ENCODE measurements at regions not wholly inside any gene's neighbourhood (a gene's known extent, or its start where the extent isn't known, plus 50 kb on each side); places are given as distances from the start of the nearest gene placed in this dataset.

- intact Hi-C loops (cut with micrococcal nuclease; ENCODE audit: unreplicated experiment), result no loop called here
- H3K9me3 ChIP-seq (ENCODE audit: low read depth, low read length, poor library complexity, severe bottlenecking), result no peaks in the 10 kb centered on the region
- H3K36me3 ChIP-seq (ENCODE audit: insufficient read depth, low read length, poor library complexity, severe bottlenecking), result no peaks in the 10 kb centered on the region
- ChIA-PET POLR2A (ENCODE audit: low non-redundant PET) (no interaction called here), CTCF (no interaction called here)
- DNase-seq (ENCODE audit: low spot score), result no peak
- TF ChIP-seq CTCF (conservative IDR thresholded peaks at IDR 0.05; ENCODE audit: low read depth, low read length), result no peak
- TF ChIP-seq EZH2 (IDR thresholded peaks at IDR 0.05; ENCODE audit: borderline replicate concordance, low read depth, low read length, poor library complexity, severe bottlenecking), result no peak
- no peaks in the 10 kb centered on the region for H3K4me1 ChIP-seq (ENCODE audit: insufficient read depth, low read length, poor library complexity, severe bottlenecking)
- H3K27ac ChIP-seq (ENCODE audit: low read depth, low read length, poor library complexity, severe bottlenecking), result no peak overlapping the region
- H3K4me3 ChIP-seq (ENCODE audit: low read depth, low read length, poor library complexity, severe bottlenecking), result no peak overlapping the region
- no TSS peak for BruUV-seq (replicated peaks)
- no peaks in the 10 kb centered on the region for H3K27me3 ChIP-seq (replicated peaks; ENCODE audit: insufficient read depth, low read depth, low read length, poor library complexity)
Observed at GRCh38 chr5:14090755-14091154, 52.4 kb upstream of the TRIO start.

- intact Hi-C loops (cut with micrococcal nuclease; ENCODE audit: unreplicated experiment), result no loop called here
Observed at GRCh38 chr5:14090290-14090689, 52.9 kb upstream of the TRIO start.

GRCh38 chr5:14089198-14089597 lies 53.9 kb upstream of the TRIO start:
- intact Hi-C loops (cut with micrococcal nuclease; ENCODE audit: unreplicated experiment), result no loop called here
- BruUV-seq (replicated peaks), result no TSS peak
- H3K9me3 ChIP-seq (ENCODE audit: low read depth, low read length, poor library complexity, severe bottlenecking), result no peaks in the 10 kb centered on the region
- H3K36me3 ChIP-seq (ENCODE audit: insufficient read depth, low read length, poor library complexity, severe bottlenecking), result no peaks in the 10 kb centered on the region
- DNase-seq (ENCODE audit: low spot score), result no peak
- H3K27me3 ChIP-seq (replicated peaks; ENCODE audit: insufficient read depth, low read depth, low read length, poor library complexity), result peaks cover 5% of the 10 kb centered on the region
- ChIA-PET POLR2A (ENCODE audit: low non-redundant PET) (no interaction called here), CTCF (no interaction called here)
- no peaks in the 10 kb centered on the region for H3K4me1 ChIP-seq (ENCODE audit: insufficient read depth, low read length, poor library complexity, severe bottlenecking)
- no peak overlapping the region for H3K27ac ChIP-seq (ENCODE audit: low read depth, low read length, poor library complexity, severe bottlenecking)
- H3K4me3 ChIP-seq (ENCODE audit: low read depth, low read length, poor library complexity, severe bottlenecking), result no peak overlapping the region
- no peak for TF ChIP-seq CTCF (conservative IDR thresholded peaks at IDR 0.05; ENCODE audit: low read depth, low read length)
- no peak for TF ChIP-seq EZH2 (IDR thresholded peaks at IDR 0.05; ENCODE audit: borderline replicate concordance, low read depth, low read length, poor library complexity, severe bottlenecking)

More at GRCh38 chr5:14090290-14090689, 52.9 kb upstream of the TRIO start:
- POLR2A ChIA-PET (ENCODE audit: low non-redundant PET), result no interaction called here
- Histone ChIP-seq H3K36me3 (ENCODE audit: insufficient read depth, low read length, poor library complexity, severe bottlenecking) (no peaks in the 10 kb centered on the region), H3K27me3 (replicated peaks; ENCODE audit: insufficient read depth, low read depth, low read length, poor library complexity) (no peaks in the 10 kb centered on the region), H3K4me3 (ENCODE audit: low read depth, low read length, poor library complexity, severe bottlenecking) (no peak overlapping the region), H3K4me1 (ENCODE audit: insufficient read depth, low read length, poor library complexity, severe bottlenecking) (no peaks in the 10 kb centered on the region), H3K27ac (ENCODE audit: low read depth, low read length, poor library complexity, severe bottlenecking) (no peak overlapping the region), H3K9me3 (ENCODE audit: low read depth, low read length, poor library complexity, severe bottlenecking) (no peaks in the 10 kb centered on the region)
- BruUV-seq (replicated peaks), result no TSS peak
- no peak for DNase-seq (ENCODE audit: low spot score)
- CTCF ChIA-PET, result no interaction called here
- TF ChIP-seq EZH2 (IDR thresholded peaks at IDR 0.05; ENCODE audit: borderline replicate concordance, low read depth, low read length, poor library complexity, severe bottlenecking), result no peak
- no peak for TF ChIP-seq CTCF (conservative IDR thresholded peaks at IDR 0.05; ENCODE audit: low read depth, low read length)
